HEK293 (cell line): ENCODE measurements at regions not wholly inside any gene's neighbourhood (a gene's known extent, or its start where the extent isn't known, plus 50 kb on each side); places are given as distances from the start of the nearest gene placed in this dataset.
A peak's percentile ranks its signal among the peaks of the same experiment; 100 is the strongest.

Experiments
- CTCF ChIA-PET: fragments of 350-600 bp; formaldehyde crosslinking; extraction: SDS; loops from one replicate; lab custom pipeline; 2021; ENCODE audit warnings: antibody characterized with exemption; lab: Yijun Ruan, JAX
- POLR2A ChIA-PET: fragments of 300-600 bp; formaldehyde crosslinking; extraction: SDS; loops from one replicate; lab custom pipeline; 2020; ENCODE audit warnings: antibody characterized with exemption, inconsistent platforms; lab: Yijun Ruan, JAX
- H3K27ac ChIP-seq: fragments of 200-500 bp; sonication (Bioruptor generic); 2 replicates; pipeline ENCODE4 v1.5.1; 2014; ENCODE audit warnings: low read depth, low read length, control low read depth, inconsistent platforms; ENCODE audit errors: extremely low read depth
- H3K36me3 ChIP-seq, 2 experiments: fragments of 200-500 bp in 1 of 2; sonication (Bioruptor generic) in 1 of 2; 1 replicate in 1 of 2; 2 replicates in 1 of 2; pipeline ENCODE4 v1.5.1; 2014 to 2017; ENCODE audit warnings: inconsistent platforms in 2 of 2, low read length in 2 of 2; ENCODE audit not compliant: control insufficient read depth in 2 of 2, insufficient read depth in 1 of 2
- H3K4me1 ChIP-seq: fragments of 200-500 bp; sonication (Bioruptor generic); 2 replicates; pipeline ENCODE4 v1.5.1; 2014; ENCODE audit warnings: mild to moderate bottlenecking, low read length, inconsistent platforms; ENCODE audit not compliant: control insufficient read depth, insufficient read depth
- H3K4me3 ChIP-seq: 2 replicates; pipeline ENCODE4 v1.5.1; 2011; ENCODE audit warnings: low read depth, mild to moderate bottlenecking, control low read depth, low read length, moderate library complexity
- H3K9me3 ChIP-seq: fragments of 200-500 bp; sonication (Bioruptor generic); 2 replicates; pipeline ENCODE4 v1.5.1; 2014; ENCODE audit warnings: low read depth, low read length, inconsistent platforms; ENCODE audit not compliant: control insufficient read depth, insufficient read depth
- GLIS2 ChIP-seq: fragments of 450-650 bp; formaldehyde crosslinking; IDR thresholded peaks from 2 replicates; pipeline ENCODE4 v1.5.1; 2016; ENCODE audit warnings: missing biosample characterization, missing genetic modification characterization
- KLF1 ChIP-seq: fragments of 450-650 bp; formaldehyde crosslinking; IDR thresholded peaks from 2 replicates; pipeline ENCODE4 v1.5.1; 2016; ENCODE audit warnings: missing biosample characterization, missing genetic modification characterization
- KLF10 ChIP-seq: fragments of 450-650 bp; IDR thresholded peaks from 2 replicates; pipeline ENCODE4 v1.5.1; 2018; ENCODE audit warnings: missing biosample characterization, mild to moderate bottlenecking, missing genetic modification characterization
- MYNN ChIP-seq: fragments of 450-650 bp; formaldehyde crosslinking; IDR thresholded peaks from 2 replicates; pipeline ENCODE4 v1.5.1; 2016; ENCODE audit warnings: missing biosample characterization, missing genetic modification characterization, borderline replicate concordance
- ZNF121 ChIP-seq: fragments of 450-650 bp; formaldehyde crosslinking; IDR thresholded peaks from 2 replicates; pipeline ENCODE4 v1.5.1; 2016; ENCODE audit warnings: missing biosample characterization, missing genetic modification characterization
- ZNF169 ChIP-seq: fragments of 450-650 bp; formaldehyde crosslinking; IDR thresholded peaks from 2 replicates; pipeline ENCODE4 v1.5.1; 2016; ENCODE audit warnings: missing biosample characterization, missing genetic modification characterization
- ZNF426 ChIP-seq: fragments of 450-650 bp; formaldehyde crosslinking; IDR thresholded peaks from 2 replicates; pipeline ENCODE4 v1.5.1; 2017; ENCODE audit warnings: missing biosample characterization, missing genetic modification characterization, mild to moderate bottlenecking, inconsistent platforms, moderate library complexity
- ZNF530 ChIP-seq: fragments of 450-650 bp; formaldehyde crosslinking; IDR thresholded peaks from 2 replicates; pipeline ENCODE4 v1.5.1; 2016; ENCODE audit warnings: low read depth, missing biosample characterization, missing genetic modification characterization
- TF ChIP-seq, protein P1 (sequence below): fragments of 450-650 bp; formaldehyde crosslinking; IDR thresholded peaks from 2 replicates; pipeline ENCODE4 v1.5.1; 2016; ENCODE audit warnings: missing biosample characterization, missing genetic modification characterization
- TF ChIP-seq, protein P2 (sequence below): fragments of 450-650 bp; formaldehyde crosslinking; IDR thresholded peaks from 2 replicates; pipeline ENCODE4 v1.5.1; 2017; ENCODE audit warnings: missing biosample characterization, missing genetic modification characterization
- TF ChIP-seq, protein P3 (sequence below): fragments of 450-650 bp; formaldehyde crosslinking; conservative IDR thresholded peaks from 2 replicates; pipeline ENCODE4 v1.5.1; 2016; ENCODE audit warnings: low read depth, missing biosample characterization, missing genetic modification characterization
- TF ChIP-seq, protein P4 (sequence below): fragments of 450-650 bp; formaldehyde crosslinking; IDR thresholded peaks from 2 replicates; pipeline ENCODE4 v1.5.1; 2016; ENCODE audit warnings: missing biosample characterization, missing genetic modification characterization
- TF ChIP-seq, protein P5 (sequence below): fragments of 450-650 bp; formaldehyde crosslinking; IDR thresholded peaks from 2 replicates; pipeline ENCODE4 v1.5.1; 2017; ENCODE audit warnings: missing biosample characterization, missing genetic modification characterization

DNA sequence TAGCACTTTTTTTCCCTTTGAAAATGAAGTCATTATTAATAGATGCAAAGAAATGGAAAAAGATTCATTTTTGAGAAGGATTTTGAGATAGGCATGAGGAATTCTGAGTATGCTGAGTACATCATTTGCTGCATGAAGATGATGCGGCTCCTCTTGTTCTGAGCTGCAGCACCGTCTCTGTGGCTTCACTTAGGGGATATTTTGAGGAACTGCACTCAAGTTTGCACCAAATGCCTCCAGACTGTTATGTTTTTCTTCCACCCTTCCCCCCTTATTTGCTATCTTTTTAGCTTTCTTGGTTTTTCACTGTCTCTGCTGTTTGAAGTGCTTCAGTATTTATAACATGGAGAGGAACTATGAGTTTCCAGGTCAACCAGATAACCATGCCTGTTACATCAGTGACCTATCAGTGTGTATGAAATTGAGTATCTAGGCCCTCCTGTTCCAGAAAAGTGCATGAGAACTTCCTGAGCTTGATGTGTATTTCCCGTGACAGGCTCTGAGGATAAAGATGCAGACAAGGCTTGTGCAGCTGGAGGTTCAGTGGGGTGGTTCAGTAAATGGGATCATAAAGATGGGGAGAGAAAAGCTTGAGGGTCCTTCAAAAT lies 128.7 kb downstream of the PDCD6IP start:
- no peak overlapping the region for H3K27ac ChIP-seq

DNA sequence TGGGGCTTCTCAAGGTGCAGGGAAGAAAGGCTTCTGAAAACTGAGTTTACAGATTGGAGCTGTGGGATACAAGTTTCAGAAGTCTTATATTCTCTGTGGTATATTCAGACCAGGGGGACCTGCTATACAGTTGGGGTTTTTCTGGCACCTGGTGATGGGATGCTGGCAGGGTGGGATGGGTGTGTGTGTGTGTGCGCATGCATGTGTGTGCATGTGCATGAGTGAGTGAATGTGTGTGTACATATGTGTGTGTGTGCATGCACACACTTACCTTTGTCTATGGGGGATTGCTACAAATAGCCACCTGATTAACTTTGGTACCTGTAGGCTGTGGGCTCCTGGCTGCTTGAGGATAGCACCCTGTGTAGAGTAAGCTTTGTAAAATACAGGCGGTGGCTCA lies 131.4 kb downstream of the PDCD6IP start:
- TF ChIP-seq, protein P1, sequence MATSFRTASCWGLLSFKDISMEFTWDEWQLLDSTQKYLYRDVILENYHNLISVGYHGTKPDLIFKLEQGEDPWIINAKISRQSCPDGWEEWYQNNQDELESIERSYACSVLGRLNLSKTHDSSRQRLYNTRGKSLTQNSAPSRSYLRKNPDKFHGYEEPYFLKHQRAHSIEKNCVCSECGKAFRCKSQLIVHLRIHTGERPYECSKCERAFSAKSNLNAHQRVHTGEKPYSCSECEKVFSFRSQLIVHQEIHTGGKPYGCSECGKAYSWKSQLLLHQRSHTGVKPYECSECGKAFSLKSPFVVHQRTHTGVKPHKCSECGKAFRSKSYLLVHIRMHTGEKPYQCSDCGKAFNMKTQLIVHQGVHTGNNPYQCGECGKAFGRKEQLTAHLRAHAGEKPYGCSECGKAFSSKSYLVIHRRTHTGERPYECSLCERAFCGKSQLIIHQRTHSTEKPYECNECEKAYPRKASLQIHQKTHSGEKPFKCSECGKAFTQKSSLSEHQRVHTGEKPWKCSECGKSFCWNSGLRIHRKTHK (tag by site-specific recombination): no peak
- TF ChIP-seq, protein P2, sequence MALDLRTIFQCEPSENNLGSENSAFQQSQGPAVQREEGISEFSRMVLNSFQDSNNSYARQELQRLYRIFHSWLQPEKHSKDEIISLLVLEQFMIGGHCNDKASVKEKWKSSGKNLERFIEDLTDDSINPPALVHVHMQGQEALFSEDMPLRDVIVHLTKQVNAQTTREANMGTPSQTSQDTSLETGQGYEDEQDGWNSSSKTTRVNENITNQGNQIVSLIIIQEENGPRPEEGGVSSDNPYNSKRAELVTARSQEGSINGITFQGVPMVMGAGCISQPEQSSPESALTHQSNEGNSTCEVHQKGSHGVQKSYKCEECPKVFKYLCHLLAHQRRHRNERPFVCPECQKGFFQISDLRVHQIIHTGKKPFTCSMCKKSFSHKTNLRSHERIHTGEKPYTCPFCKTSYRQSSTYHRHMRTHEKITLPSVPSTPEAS (tag by site-specific recombination): peak; percentile 79
- Histone ChIP-seq H3K36me3 (no peaks in the 10 kb centered on the region), H3K9me3 (no peaks in the 10 kb centered on the region), H3K27ac (no peak overlapping the region), H3K4me3 (no peak overlapping the region), H3K4me1 (no peaks in the 10 kb centered on the region)
- CTCF ChIA-PET: no interaction called here
- POLR2A ChIA-PET: no interaction called here

More for the DNA sequence above, 128.7 kb downstream of the PDCD6IP start:
- H3K4me1 ChIP-seq: no peaks in the 10 kb centered on the region
- no peaks in the 10 kb centered on the region for H3K9me3 ChIP-seq
- TF ChIP-seq KLF10 (tag by site-specific recombination) (no peak), GLIS2 (tag by site-specific recombination) (no peak), ZNF426 (tag by site-specific recombination) (no peak), KLF1 (tag by site-specific recombination) (no peak), ZNF169 (no peak), MYNN (no peak), ZNF530 (tag by site-specific recombination) (no peak), ZNF121 (tag by site-specific recombination) (no peak)
- TF ChIP-seq, protein P3, sequence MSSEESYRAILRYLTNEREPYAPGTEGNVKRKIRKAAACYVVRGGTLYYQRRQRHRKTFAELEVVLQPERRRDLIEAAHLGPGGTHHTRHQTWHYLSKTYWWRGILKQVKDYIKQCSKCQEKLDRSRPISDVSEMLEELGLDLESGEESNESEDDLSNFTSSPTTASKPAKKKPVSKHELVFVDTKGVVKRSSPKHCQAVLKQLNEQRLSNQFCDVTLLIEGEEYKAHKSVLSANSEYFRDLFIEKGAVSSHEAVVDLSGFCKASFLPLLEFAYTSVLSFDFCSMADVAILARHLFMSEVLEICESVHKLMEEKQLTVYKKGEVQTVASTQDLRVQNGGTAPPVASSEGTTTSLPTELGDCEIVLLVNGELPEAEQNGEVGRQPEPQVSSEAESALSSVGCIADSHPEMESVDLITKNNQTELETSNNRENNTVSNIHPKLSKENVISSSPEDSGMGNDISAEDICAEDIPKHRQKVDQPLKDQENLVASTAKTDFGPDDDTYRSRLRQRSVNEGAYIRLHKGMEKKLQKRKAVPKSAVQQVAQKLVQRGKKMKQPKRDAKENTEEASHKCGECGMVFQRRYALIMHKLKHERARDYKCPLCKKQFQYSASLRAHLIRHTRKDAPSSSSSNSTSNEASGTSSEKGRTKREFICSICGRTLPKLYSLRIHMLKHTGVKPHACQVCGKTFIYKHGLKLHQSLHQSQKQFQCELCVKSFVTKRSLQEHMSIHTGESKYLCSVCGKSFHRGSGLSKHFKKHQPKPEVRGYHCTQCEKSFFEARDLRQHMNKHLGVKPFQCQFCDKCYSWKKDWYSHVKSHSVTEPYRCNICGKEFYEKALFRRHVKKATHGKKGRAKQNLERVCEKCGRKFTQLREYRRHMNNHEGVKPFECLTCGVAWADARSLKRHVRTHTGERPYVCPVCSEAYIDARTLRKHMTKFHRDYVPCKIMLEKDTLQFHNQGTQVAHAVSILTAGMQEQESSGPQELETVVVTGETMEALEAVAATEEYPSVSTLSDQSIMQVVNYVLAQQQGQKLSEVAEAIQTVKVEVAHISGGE (tag by site-specific recombination): no peak
- TF ChIP-seq, protein P4, sequence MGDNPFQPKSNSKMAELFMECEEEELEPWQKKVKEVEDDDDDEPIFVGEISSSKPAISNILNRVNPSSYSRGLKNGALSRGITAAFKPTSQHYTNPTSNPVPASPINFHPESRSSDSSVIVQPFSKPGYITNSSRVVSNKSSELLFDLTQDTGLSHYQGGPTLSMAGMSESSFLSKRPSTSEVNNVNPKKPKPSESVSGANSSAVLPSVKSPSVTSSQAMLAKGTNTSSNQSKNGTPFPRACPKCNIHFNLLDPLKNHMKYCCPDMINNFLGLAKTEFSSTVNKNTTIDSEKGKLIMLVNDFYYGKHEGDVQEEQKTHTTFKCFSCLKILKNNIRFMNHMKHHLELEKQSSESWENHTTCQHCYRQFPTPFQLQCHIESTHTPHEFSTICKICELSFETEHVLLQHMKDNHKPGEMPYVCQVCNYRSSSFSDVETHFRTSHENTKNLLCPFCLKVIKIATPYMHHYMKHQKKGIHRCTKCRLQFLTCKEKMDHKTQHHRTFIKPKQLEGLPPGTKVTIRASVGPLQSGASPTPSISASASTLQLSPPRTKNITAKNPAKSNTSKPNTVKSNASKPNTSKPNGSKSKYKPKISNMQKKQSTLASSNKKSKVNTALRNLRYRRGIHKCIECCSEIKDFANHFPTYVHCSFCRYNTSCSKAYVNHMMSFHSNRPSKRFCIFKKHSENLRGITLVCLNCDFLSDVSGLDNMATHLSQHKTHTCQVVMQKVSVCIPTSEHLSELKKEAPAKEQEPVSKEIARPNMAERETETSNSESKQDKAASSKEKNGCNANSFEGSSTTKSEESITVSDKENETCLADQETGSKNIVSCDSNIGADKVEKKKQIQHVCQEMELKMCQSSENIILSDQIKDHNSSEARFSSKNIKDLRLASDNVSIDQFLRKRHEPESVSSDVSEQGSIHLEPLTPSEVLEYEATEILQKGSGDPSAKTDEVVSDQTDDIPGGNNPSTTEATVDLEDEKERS: no peak
- TF ChIP-seq, protein P5, sequence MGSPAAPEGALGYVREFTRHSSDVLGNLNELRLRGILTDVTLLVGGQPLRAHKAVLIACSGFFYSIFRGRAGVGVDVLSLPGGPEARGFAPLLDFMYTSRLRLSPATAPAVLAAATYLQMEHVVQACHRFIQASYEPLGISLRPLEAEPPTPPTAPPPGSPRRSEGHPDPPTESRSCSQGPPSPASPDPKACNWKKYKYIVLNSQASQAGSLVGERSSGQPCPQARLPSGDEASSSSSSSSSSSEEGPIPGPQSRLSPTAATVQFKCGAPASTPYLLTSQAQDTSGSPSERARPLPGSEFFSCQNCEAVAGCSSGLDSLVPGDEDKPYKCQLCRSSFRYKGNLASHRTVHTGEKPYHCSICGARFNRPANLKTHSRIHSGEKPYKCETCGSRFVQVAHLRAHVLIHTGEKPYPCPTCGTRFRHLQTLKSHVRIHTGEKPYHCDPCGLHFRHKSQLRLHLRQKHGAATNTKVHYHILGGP: no peak
- TF ChIP-seq, all 188 proteins: peak for 0
- ChIA-PET POLR2A (no interaction called here), CTCF (no interaction called here)
- Histone ChIP-seq H3K4me3 (no peak overlapping the region), H3K36me3 (no peaks in the 10 kb centered on the region)
